OCI-LY7 (cell line): ENCODE measurements at regions not wholly inside any gene's neighbourhood (a gene's known extent, or its start where the extent isn't known, plus 50 kb on each side); places are given as distances from the start of the nearest gene placed in this dataset.

Source experiments
- BruUV-seq: library from RNA; stranded (reverse); fragments of 400-500 nt; replicated peaks from 2 replicates; lab custom pipeline; 2021; lab: Mats Ljungman, UMichigan
- CTCF ChIA-PET: fragments of 300-600 bp; sonication (Branson Sonifier 250); formaldehyde crosslinking; loops from one replicate; lab custom pipeline; 2022; ENCODE audit warnings: antibody characterized with exemption; ENCODE audit not compliant: unreplicated experiment; lab: Charles Lee
- POLR2A ChIA-PET: fragments of 300-600 bp; sonication (Branson Sonifier 250); formaldehyde crosslinking; loops from one replicate; lab custom pipeline; 2022; ENCODE audit warnings: antibody characterized with exemption; lab: Charles Lee
- DNase-seq: peaks from one replicate; pipeline ENCODE4 v3.0.0-alpha.2; 2015; ENCODE audit warnings: low spot score
- H2AFZ ChIP-seq: fragments of 200-600 bp; sonication (generic), shearing (Covaris generic); 2 replicates; pipeline ENCODE4 v1.6.1; 2014; ENCODE audit warnings: mild to moderate bottlenecking, antibody characterized with exemption, low read length, moderate library complexity
- H3K27ac ChIP-seq: fragments of 200-600 bp; sonication (generic); 2 replicates; pipeline ENCODE4 v1.5.1; 2014; ENCODE audit warnings: mixed run types, low read depth, mild to moderate bottlenecking, moderate library complexity, low read length, inconsistent platforms; ENCODE audit not compliant: poor library complexity, severe bottlenecking
- H3K36me3 ChIP-seq: fragments of 200-600 bp; sonication (generic); 2 replicates; pipeline ENCODE4 v1.6.1; 2014; ENCODE audit warnings: mild to moderate bottlenecking, antibody characterized with exemption, low read length, moderate library complexity, mixed read lengths; ENCODE audit not compliant: insufficient read depth
- H3K4me1 ChIP-seq: fragments of 200-600 bp; sonication (generic); 2 replicates; pipeline ENCODE4 v1.5.1; 2014; ENCODE audit warnings: mild to moderate bottlenecking, low read length; ENCODE audit not compliant: insufficient read depth, poor library complexity, severe bottlenecking
- H3K4me2 ChIP-seq: fragments of 200-600 bp; sonication (generic); 2 replicates; pipeline ENCODE4 v1.6.1; 2014; ENCODE audit warnings: mild to moderate bottlenecking, low read length
- H3K4me3 ChIP-seq: fragments of 200-600 bp; sonication (generic); 2 replicates; pipeline ENCODE4 v1.5.1; 2014; ENCODE audit warnings: mild to moderate bottlenecking, low read depth, low read length; ENCODE audit not compliant: poor library complexity, severe bottlenecking
- H3K79me2 ChIP-seq: fragments of 200-600 bp; sonication (generic); 2 replicates; pipeline ENCODE4 v1.6.1; 2016; ENCODE audit warnings: low read depth, mild to moderate bottlenecking, low read length, moderate library complexity, mixed read lengths; ENCODE audit not compliant: insufficient read depth
- H3K9me2 ChIP-seq: fragments of 200-600 bp; sonication (generic); 2 replicates; pipeline ENCODE4 v1.6.1; 2016; ENCODE audit warnings: mild to moderate bottlenecking, low read length, mixed read lengths; ENCODE audit not compliant: insufficient read depth
- H3K9me3 ChIP-seq: fragments of 200-600 bp; sonication (generic); 2 replicates; pipeline ENCODE4 v1.6.1; 2014; ENCODE audit warnings: mild to moderate bottlenecking, mixed run types, low read length, mixed read lengths
- H4K20me1 ChIP-seq: fragments of 200-600 bp; sonication (generic); 2 replicates; pipeline ENCODE4 v1.6.1; 2014; ENCODE audit warnings: mild to moderate bottlenecking, antibody characterized with exemption, low read length, moderate library complexity, mixed read lengths; ENCODE audit not compliant: insufficient read depth
- CTCF ChIP-seq: fragments of 200-600 bp; sonication (generic); conservative IDR thresholded peaks from 2 replicates; pipeline ENCODE4 v1.5.1; 2014; ENCODE audit warnings: mild to moderate bottlenecking, antibody characterized with exemption, low read length, moderate library complexity, mixed read lengths
- EZH2phosphoT487 ChIP-seq: fragments of 200-600 bp; sonication (generic); IDR thresholded peaks from 2 replicates; pipeline ENCODE4 v1.6.1; 2018; ENCODE audit warnings: low read depth, borderline replicate concordance, mild to moderate bottlenecking, mixed run types, antibody characterized with exemption, low read length, moderate library complexity, mixed read lengths
- intact Hi-C: fragments of 100-400 bp; cut with micrococcal nuclease; formaldehyde crosslinking; loops from one replicate; pipeline ENCODE4 v1.10.0; 2022; ENCODE audit not compliant: unreplicated experiment

- ChIA-PET POLR2A (no interaction called here), CTCF (no interaction called here)
- TF ChIP-seq CTCF (no peak), EZH2phosphoT487 (no peak)
- Histone ChIP-seq H3K4me1 (no peaks in the 10 kb centered on the region), H2AFZ (no peak overlapping the region), H3K36me3 (no peaks in the 10 kb centered on the region), H3K79me2 (no peaks in the 10 kb centered on the region), H3K4me2 (no peak overlapping the region), H3K9me2 (no peaks in the 10 kb centered on the region), H3K9me3 (no peaks in the 10 kb centered on the region), H3K4me3 (no peak overlapping the region), H3K27ac (no peak overlapping the region), H4K20me1 (no peaks in the 10 kb centered on the region)
- DNase-seq: no peak
- no TSS peak for BruUV-seq
- intact Hi-C loops: no loop called here
Observed at GRCh38 chrX:22339459-22339858, 66.7 kb downstream of the CBLL2 start.

GRCh38 chrX:22340022-22340616 is 67.4 kb downstream of the CBLL2 start:
- no TSS peak for BruUV-seq
- CTCF ChIA-PET: no interaction called here

More at GRCh38 chrX:22340022-22340616, 67.4 kb downstream of the CBLL2 start:
- TF ChIP-seq CTCF: no peak
- no peak for TF ChIP-seq EZH2phosphoT487
- Histone ChIP-seq H3K79me2 (no peaks in the 10 kb centered on the region), H3K4me3 (no peak overlapping the region), H3K4me2 (no peak overlapping the region), H3K9me3 (no peaks in the 10 kb centered on the region), H3K4me1 (no peaks in the 10 kb centered on the region), H2AFZ (no peak overlapping the region), H3K27ac (no peak overlapping the region), H3K36me3 (no peaks in the 10 kb centered on the region), H4K20me1 (no peaks in the 10 kb centered on the region), H3K9me2 (no peaks in the 10 kb centered on the region)
- POLR2A ChIA-PET: no interaction called here
- DNase-seq: no peak
- intact Hi-C loops: no loop called here
